Peyer's patch (tissue), 4 donors: ENCODE measurements at regions not wholly inside any gene's neighbourhood (a gene's known extent, or its start where the extent isn't known, plus 50 kb on each side); places are given as distances from the start of the nearest gene placed in this dataset.

Source experiments
- POLR2A ChIP-seq, 2 donors: fragments of 450-650 bp; IDR thresholded peaks; one replicate each; pipeline ENCODE4 v1.5.1; 2017; ENCODE audit warnings: antibody characterized with exemption in 2 of 2, mild to moderate bottlenecking in 2 of 2, moderate library complexity in 2 of 2
- TF ChIP-seq, protein P1 (sequence below), 6 experiments: fragments of 450-650 bp in 4 of 6; fragments of 200-600 bp in 2 of 6; sonication (generic) in 1 of 6; IDR thresholded peaks; one replicate each; pipeline ENCODE4 v1.5.1; 2017 to 2019; ENCODE audit warnings: antibody characterized with exemption in 6 of 6, mild to moderate bottlenecking in 3 of 6, moderate library complexity in 1 of 6

GRCh38 chr19:31485472-31485871, 136.2 kb upstream of the TSHZ3 start:
- TF ChIP-seq, protein P1, sequence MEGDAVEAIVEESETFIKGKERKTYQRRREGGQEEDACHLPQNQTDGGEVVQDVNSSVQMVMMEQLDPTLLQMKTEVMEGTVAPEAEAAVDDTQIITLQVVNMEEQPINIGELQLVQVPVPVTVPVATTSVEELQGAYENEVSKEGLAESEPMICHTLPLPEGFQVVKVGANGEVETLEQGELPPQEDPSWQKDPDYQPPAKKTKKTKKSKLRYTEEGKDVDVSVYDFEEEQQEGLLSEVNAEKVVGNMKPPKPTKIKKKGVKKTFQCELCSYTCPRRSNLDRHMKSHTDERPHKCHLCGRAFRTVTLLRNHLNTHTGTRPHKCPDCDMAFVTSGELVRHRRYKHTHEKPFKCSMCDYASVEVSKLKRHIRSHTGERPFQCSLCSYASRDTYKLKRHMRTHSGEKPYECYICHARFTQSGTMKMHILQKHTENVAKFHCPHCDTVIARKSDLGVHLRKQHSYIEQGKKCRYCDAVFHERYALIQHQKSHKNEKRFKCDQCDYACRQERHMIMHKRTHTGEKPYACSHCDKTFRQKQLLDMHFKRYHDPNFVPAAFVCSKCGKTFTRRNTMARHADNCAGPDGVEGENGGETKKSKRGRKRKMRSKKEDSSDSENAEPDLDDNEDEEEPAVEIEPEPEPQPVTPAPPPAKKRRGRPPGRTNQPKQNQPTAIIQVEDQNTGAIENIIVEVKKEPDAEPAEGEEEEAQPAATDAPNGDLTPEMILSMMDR (IDR thresholded peaks at IDR 0.05): no peak
- TF ChIP-seq POLR2A (IDR thresholded peaks at IDR 0.05): no peak
